Mucosa of descending colon (tissue), 3 donors: ENCODE measurements at regions not wholly inside any gene's neighbourhood (a gene's known extent, or its start where the extent isn't known, plus 50 kb on each side); places are given as distances from the start of the nearest gene placed in this dataset.

Source experiments
- ATAC-seq: fragments of 200-7000 bp; cut with Tn5 transposase; one replicate; pipeline ENCODE4 v1.9.1; 2020; ENCODE audit warnings: mild to moderate bottlenecking, moderate library complexity
- DNase-seq, 3 donors: peaks; one replicate each; pipeline ENCODE4 v3.0.0-alpha.2; 2020
- H3K36me3 ChIP-seq: fragments of 200-600 bp; one replicate; pipeline ENCODE4 v1.8.0; 2021; ENCODE audit warnings: low read depth, mild to moderate bottlenecking
- H3K4me1 ChIP-seq: fragments of 200-600 bp; one replicate; pipeline ENCODE4 v1.8.0; 2021; ENCODE audit warnings: low read depth, mild to moderate bottlenecking
- H3K4me3 ChIP-seq: fragments of 200-600 bp; one replicate; pipeline ENCODE4 v1.8.0; 2021; ENCODE audit warnings: mild to moderate bottlenecking
- H3K9me3 ChIP-seq: fragments of 200-600 bp; one replicate; pipeline ENCODE4 v1.8.0; 2021; ENCODE audit warnings: mild to moderate bottlenecking
- intact Hi-C, 2 donors: fragments of 100-400 bp; cut with DNase I in 1 of 2; cut with micrococcal nuclease in 1 of 2; formaldehyde crosslinking; loops; one replicate each; pipeline versions ENCODE4 v1.11.0 to v1.11.1; 2022; cut with DNase I, micrococcal nuclease
- TF ChIP-seq, protein P1 (sequence below): fragments of 200-600 bp; IDR thresholded peaks from one replicate; pipeline ENCODE4 v1.8.0; 2022; ENCODE audit warnings: antibody characterized with exemption, mild to moderate bottlenecking
- donor health status: DM: no; HTN: no; CAD: no; lungs with moderate emphysema.
- donor health status: DM: no; HTN: no; CAD: no.
- donor health status: DM: no; HTN: yes; CAD: no.

- H3K4me3 ChIP-seq = no peak overlapping the region
- no peak for DNase-seq
- TF ChIP-seq, protein P1, sequence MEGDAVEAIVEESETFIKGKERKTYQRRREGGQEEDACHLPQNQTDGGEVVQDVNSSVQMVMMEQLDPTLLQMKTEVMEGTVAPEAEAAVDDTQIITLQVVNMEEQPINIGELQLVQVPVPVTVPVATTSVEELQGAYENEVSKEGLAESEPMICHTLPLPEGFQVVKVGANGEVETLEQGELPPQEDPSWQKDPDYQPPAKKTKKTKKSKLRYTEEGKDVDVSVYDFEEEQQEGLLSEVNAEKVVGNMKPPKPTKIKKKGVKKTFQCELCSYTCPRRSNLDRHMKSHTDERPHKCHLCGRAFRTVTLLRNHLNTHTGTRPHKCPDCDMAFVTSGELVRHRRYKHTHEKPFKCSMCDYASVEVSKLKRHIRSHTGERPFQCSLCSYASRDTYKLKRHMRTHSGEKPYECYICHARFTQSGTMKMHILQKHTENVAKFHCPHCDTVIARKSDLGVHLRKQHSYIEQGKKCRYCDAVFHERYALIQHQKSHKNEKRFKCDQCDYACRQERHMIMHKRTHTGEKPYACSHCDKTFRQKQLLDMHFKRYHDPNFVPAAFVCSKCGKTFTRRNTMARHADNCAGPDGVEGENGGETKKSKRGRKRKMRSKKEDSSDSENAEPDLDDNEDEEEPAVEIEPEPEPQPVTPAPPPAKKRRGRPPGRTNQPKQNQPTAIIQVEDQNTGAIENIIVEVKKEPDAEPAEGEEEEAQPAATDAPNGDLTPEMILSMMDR = no peak
- ATAC-seq = no peak
- no peaks in the 10 kb centered on the region for H3K4me1 ChIP-seq
- H3K36me3 ChIP-seq = no peaks in the 10 kb centered on the region
- H3K9me3 ChIP-seq = no peaks in the 10 kb centered on the region
- intact Hi-C loops = loop anchor here in 1 of 2 donors (10.0 kb wide), 1 partner anchor 300 kb away; no protein-coding TSS in a partner anchor
These were observed 93.9 kb upstream of the VGLL3 start for GRCh38 chr3:87084868-87085267.

DNA sequence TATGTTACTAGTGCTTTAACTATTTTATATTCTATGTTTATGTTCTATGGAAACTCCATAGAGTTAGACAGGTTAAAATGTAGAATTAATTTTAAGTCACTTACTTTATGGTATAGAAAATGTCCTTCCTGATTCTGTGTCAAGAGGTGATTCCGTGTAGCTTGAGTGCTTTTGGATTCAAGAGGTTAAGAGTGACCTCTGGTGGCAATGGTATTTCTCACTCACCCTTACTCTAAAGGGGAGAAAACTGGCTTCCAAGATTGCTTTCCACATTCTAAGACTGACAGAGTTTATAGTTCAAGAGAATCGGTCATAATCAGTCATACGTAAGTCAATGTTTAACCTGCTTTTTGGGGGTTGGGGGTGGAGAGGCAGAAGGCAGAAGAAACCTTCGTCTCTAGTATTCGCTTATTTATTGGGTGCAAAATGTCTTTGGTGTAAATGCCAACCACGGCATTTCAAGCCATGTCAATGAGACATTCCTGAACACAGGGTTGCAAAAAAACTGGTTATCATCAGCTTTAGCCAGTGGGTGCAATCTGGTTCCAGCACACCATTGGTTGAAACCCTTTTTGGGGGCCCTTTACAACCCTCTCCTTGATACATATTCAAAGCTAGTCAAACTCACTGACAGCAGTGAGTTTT is 92.0 kb upstream of the VGLL3 start:
- H3K36me3 ChIP-seq = no peaks in the 10 kb centered on the region
- TF ChIP-seq, protein P1 = no peak
- DNase-seq = peak in 1 of 3 donors; percentile 57
- H3K4me3 ChIP-seq = no peak overlapping the region
- ATAC-seq = peak; percentile 69
- H3K4me1 ChIP-seq = no peaks in the 10 kb centered on the region
- H3K9me3 ChIP-seq = no peaks in the 10 kb centered on the region
- intact Hi-C loops = loop anchor here in 1 of 2 donors (10.0 kb wide), 1 partner anchor 298 kb away; no protein-coding TSS in a partner anchor

DNA sequence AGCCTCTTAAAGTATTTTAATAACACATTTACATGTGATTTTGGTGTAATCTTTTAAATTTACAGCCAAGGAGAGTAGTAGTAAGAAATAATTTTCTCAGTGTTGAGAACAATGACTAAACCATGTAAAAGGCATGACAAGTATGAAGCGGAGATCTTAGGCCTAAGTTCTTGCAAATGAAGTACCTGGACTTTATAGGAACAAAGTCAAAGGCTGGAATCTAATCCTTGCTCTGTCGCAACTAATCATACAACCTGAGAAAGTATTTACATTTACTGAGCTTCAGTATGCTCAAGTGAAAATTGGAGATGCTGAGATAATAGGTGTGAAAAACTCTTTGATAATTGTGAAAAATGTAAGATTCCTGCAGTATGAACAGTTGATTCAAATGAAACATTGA is 86.4 kb upstream of the VGLL3 start:
- Histone ChIP-seq H3K36me3 (no peaks in the 10 kb centered on the region), H3K9me3 (no peaks in the 10 kb centered on the region), H3K4me3 (no peak overlapping the region), H3K4me1 (no peaks in the 10 kb centered on the region)
- TF ChIP-seq, protein P1 = no peak
- intact Hi-C loops = no loop called here
- DNase-seq (no peak), ATAC-seq (no peak)

DNA sequence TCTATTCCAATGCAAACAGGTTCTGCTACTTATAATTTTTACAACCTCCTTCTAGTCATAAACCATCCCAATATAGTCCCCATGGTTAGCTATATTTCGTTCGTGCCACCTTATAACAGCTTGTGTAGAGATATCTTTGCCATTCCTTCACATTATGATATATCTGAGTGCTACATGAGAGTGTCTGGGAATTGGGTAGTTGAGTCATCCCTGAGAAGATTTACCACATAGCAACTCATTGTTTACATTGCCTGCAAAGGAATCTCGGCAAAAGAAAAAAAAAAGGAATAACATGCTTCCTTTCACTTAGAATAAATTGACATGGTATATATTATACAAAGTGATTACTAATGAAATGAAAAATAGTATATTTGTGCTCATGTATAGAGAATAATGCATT is 86.0 kb upstream of the VGLL3 start:
- no peaks in the 10 kb centered on the region for H3K36me3 ChIP-seq
- no peaks in the 10 kb centered on the region for H3K9me3 ChIP-seq
- no peaks in the 10 kb centered on the region for H3K4me1 ChIP-seq
- H3K4me3 ChIP-seq = no peak overlapping the region
- intact Hi-C loops = no loop called here
- DNase-seq = no peak
- peak; percentile 38 for ATAC-seq
- TF ChIP-seq, protein P1 = no peak

DNA sequence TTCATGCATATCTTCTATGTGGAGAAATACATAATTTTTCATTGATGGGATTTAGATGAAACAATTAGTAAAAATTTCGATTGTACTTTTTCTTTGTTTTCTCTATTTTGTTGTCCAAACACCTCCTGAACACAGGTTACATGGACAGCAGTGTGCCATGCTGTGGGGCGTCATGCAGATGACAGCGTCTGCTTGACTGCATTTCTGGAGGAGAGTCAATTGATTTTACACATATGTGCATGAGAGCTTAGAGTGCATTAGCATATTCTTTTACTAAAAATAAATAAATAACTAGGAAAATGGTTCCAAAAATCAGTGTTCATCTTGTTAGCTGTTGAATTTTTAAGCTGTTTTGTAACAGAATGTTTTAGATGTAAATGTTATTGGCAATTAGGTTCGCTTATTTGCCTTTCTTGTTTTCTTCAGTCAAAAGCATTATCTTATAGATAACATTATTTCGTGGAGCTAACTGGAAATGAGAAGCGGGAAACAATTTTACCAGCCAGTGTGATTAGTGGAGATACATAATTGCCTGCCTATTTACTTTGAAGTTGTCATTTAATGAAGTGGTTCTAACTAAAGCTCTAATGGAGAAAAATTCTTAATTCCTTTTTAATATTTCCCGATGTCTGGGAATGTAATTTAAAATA is 82.7 kb upstream of the VGLL3 start:
- DNase-seq = no peak
- ATAC-seq = no peak
- no peaks in the 10 kb centered on the region for H3K36me3 ChIP-seq
- TF ChIP-seq, protein P1 = no peak
- H3K4me3 ChIP-seq = no peak overlapping the region
- intact Hi-C loops = no loop called here
- H3K4me1 ChIP-seq = no peaks in the 10 kb centered on the region
- no peaks in the 10 kb centered on the region for H3K9me3 ChIP-seq
